ENCODE measurements at regions not wholly inside any gene's neighbourhood (a gene's known extent, or its start where the extent isn't known, plus 50 kb on each side); places are given as distances from the start of the nearest gene placed in this dataset.

DNA sequence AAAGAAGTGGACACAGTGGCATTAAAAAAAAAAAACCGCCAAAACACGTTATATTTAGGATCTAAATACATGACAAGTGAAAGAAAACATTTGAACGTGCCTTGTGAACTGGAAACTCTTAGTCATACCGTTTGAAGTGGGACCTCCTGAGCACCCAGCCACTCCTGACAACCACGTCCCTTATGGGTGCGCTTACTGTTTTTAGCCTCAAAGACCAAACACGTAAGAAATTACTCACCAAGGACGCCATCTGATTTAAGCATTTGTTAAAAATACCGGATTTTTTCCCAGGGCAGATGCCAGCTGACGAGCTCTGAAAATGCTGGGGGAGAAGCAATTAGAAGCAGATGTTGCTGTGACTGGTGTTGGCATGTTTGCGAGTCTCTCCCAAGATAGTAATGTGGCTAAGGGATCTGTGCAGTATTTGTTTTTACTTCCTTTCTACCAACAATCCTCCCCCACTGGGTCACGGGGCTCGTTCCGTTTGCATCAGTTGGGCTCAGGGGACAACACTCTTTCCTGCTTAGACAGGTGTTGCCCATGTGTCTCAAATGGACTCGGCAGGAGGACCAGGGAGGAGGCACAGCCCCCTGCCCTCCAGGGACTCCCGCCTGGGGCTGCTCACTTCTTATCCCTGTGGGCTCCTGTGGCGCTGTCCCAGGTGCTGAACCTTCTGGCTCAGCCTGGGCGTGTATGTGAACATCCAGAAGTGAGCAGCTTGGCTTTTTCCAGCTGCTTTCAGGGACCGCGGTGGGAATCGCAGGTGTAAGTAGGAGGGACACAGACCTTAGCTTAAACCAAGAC lies 101.0 kb downstream of the BEGAIN start:
- BruUV-seq (replicated peaks) = no TSS peak
- no peak overlapping the region for H3K4me3 ChIP-seq (replicated peaks in 1 of 2; ENCODE audit: low read depth in 1 of 2, low read length in 2 of 2)
- no peaks in the 10 kb centered on the region for H4K20me1 ChIP-seq (ENCODE audit: insufficient read depth)
- H3K27me3 ChIP-seq (ENCODE audit: insufficient read depth, low read length) = no peaks in the 10 kb centered on the region; the same call in 1 of the 2 replicates
- H3K9ac ChIP-seq (ENCODE audit: low read length) = no peak overlapping the region
- ATAC-seq (peak; percentile 84), DNase-seq (ENCODE audit: low read depth, low spot score) (no peak)
- intact Hi-C loops (cut with micrococcal nuclease) = no loop called here
- no peak overlapping the region for H3K4me2 ChIP-seq (ENCODE audit: low read length)
- H3K27ac ChIP-seq (ENCODE audit: low read depth, low read length) = no peak overlapping the region
- ChIA-PET RAD21 (ENCODE audit: low non-redundant PET in 1 of 2, low total read pairs in 2 of 2, uncharacterized antibody in 2 of 2, unreplicated experiment in 2 of 2) (no interaction called here), CTCF (no interaction called here), POLR2A (no interaction called here)
- no peaks in the 10 kb centered on the region for H3K4me1 ChIP-seq (ENCODE audit: control insufficient read depth in 1 of 2, insufficient read depth in 2 of 2, low read length in 2 of 2)
- TF ChIP-seq, protein P1, sequence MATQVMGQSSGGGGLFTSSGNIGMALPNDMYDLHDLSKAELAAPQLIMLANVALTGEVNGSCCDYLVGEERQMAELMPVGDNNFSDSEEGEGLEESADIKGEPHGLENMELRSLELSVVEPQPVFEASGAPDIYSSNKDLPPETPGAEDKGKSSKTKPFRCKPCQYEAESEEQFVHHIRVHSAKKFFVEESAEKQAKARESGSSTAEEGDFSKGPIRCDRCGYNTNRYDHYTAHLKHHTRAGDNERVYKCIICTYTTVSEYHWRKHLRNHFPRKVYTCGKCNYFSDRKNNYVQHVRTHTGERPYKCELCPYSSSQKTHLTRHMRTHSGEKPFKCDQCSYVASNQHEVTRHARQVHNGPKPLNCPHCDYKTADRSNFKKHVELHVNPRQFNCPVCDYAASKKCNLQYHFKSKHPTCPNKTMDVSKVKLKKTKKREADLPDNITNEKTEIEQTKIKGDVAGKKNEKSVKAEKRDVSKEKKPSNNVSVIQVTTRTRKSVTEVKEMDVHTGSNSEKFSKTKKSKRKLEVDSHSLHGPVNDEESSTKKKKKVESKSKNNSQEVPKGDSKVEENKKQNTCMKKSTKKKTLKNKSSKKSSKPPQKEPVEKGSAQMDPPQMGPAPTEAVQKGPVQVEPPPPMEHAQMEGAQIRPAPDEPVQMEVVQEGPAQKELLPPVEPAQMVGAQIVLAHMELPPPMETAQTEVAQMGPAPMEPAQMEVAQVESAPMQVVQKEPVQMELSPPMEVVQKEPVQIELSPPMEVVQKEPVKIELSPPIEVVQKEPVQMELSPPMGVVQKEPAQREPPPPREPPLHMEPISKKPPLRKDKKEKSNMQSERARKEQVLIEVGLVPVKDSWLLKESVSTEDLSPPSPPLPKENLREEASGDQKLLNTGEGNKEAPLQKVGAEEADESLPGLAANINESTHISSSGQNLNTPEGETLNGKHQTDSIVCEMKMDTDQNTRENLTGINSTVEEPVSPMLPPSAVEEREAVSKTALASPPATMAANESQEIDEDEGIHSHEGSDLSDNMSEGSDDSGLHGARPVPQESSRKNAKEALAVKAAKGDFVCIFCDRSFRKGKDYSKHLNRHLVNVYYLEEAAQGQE (IDR thresholded peaks at IDR 0.05; ENCODE audit: low read depth) = peak; percentile 99
- TF ChIP-seq, protein P2, sequence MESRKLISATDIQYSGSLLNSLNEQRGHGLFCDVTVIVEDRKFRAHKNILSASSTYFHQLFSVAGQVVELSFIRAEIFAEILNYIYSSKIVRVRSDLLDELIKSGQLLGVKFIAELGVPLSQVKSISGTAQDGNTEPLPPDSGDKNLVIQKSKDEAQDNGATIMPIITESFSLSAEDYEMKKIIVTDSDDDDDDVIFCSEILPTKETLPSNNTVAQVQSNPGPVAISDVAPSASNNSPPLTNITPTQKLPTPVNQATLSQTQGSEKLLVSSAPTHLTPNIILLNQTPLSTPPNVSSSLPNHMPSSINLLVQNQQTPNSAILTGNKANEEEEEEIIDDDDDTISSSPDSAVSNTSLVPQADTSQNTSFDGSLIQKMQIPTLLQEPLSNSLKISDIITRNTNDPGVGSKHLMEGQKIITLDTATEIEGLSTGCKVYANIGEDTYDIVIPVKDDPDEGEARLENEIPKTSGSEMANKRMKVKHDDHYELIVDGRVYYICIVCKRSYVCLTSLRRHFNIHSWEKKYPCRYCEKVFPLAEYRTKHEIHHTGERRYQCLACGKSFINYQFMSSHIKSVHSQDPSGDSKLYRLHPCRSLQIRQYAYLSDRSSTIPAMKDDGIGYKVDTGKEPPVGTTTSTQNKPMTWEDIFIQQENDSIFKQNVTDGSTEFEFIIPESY (IDR thresholded peaks at IDR 0.05; ENCODE audit: extremely low read depth, insufficient replicate concordance, low read length) = no peak
- H3K9me3 ChIP-seq (ENCODE audit: control insufficient read depth in 1 of 2, insufficient read depth in 1 of 2, low read depth in 1 of 2, low read length in 2 of 2) = no peaks in the 10 kb centered on the region
- no peaks in the 10 kb centered on the region for H3K36me3 ChIP-seq (ENCODE audit: control insufficient read depth in 1 of 2, insufficient read depth in 2 of 2, low read length in 2 of 2)
- H2AFZ ChIP-seq (ENCODE audit: low read depth, low read length, poor library complexity, severe bottlenecking) = no peak overlapping the region
- no peaks in the 10 kb centered on the region for H3K9me2 ChIP-seq (ENCODE audit: insufficient read depth)
- H3K79me2 ChIP-seq (ENCODE audit: insufficient read depth, low read length) = no peaks in the 10 kb centered on the region

Measured in HCT116 (cell line).